Calu3 (cell line): ENCODE measurements at regions not wholly inside any gene's neighbourhood (a gene's known extent, or its start where the extent isn't known, plus 50 kb on each side); places are given as distances from the start of the nearest gene placed in this dataset.

Experiments
- BruUV-seq: library from RNA; stranded (reverse); fragments of 400-500 nt; replicated peaks from 2 replicates; lab custom pipeline; 2021; lab: Mats Ljungman, UMichigan
- CTCF ChIA-PET: fragments of 300-600 bp; sonication (Branson Sonifier 250); formaldehyde crosslinking; loops from one replicate; lab custom pipeline; 2022; ENCODE audit warnings: antibody characterized with exemption; lab: Charles Lee
- DNase-seq: peaks from one replicate; pipeline ENCODE4 v3.0.0; 2022
- H3K27ac Mint-ChIP-seq: one replicate; pipeline ENCODE4 v1.8.0; 2022; ENCODE audit warnings: mixed read lengths; ENCODE audit not compliant: unreplicated experiment
- H3K27me3 Mint-ChIP-seq: one replicate; pipeline ENCODE4 v1.8.0; 2022; ENCODE audit warnings: mixed read lengths; ENCODE audit not compliant: unreplicated experiment
- H3K36me3 Mint-ChIP-seq: one replicate; pipeline ENCODE4 v1.8.0; 2022; ENCODE audit warnings: mild to moderate bottlenecking, moderate library complexity, mixed read lengths; ENCODE audit not compliant: insufficient read depth, unreplicated experiment
- H3K4me1 Mint-ChIP-seq: one replicate; pipeline ENCODE4 v1.8.0; 2022; ENCODE audit warnings: mild to moderate bottlenecking, low read depth, mixed read lengths; ENCODE audit not compliant: unreplicated experiment
- H3K4me3 Mint-ChIP-seq: one replicate; pipeline ENCODE4 v1.8.0; 2022; ENCODE audit warnings: mild to moderate bottlenecking, low read depth, moderate library complexity, mixed read lengths; ENCODE audit not compliant: unreplicated experiment
- H3K9me3 Mint-ChIP-seq: one replicate; pipeline ENCODE4 v1.8.0; 2022; ENCODE audit warnings: low read depth, mixed read lengths; ENCODE audit not compliant: unreplicated experiment
- intact Hi-C: fragments of 100-400 bp; cut with micrococcal nuclease; formaldehyde crosslinking; loops from one replicate; pipeline ENCODE4 v1.10.0; 2022; ENCODE audit not compliant: unreplicated experiment
- TF ChIP-seq, protein P1 (sequence below): fragments of 200-600 bp; IDR thresholded peaks from one replicate; pipeline ENCODE4 v1.8.0; 2022; ENCODE audit warnings: antibody characterized with exemption; ENCODE audit not compliant: unreplicated experiment

DNA sequence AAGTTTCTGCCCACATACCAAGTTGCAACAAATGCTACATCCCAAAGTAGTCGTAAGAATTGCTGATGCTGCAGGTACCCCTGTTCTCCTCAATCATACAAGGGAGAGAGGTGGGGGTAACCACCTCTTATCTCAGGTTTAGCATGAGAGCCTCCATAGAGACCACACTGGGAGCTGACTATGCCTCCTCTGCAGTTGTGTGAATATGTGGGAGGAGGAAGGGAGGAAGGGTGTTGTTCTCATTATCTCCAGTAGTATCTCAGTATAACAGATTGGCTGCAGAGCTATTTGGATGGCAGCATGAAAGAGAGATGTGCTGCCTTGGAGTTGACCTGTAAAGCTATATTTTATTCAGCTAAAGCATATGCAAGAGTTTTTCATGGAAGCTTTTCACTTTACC is 690.7 kb downstream of the KCNJ3 start:
- H3K36me3 Mint-ChIP-seq, result no peaks in the 10 kb centered on the region
- BruUV-seq, result no TSS peak
- no peaks in the 10 kb centered on the region for H3K9me3 Mint-ChIP-seq
- no peaks in the 10 kb centered on the region for H3K27me3 Mint-ChIP-seq
- CTCF ChIA-PET, result no interaction called here
- no peaks in the 10 kb centered on the region for H3K4me1 Mint-ChIP-seq
- intact Hi-C loops, result loop anchor here (10.0 kb wide), 1 partner anchor 116 kb away; no protein-coding TSS in a partner anchor
- TF ChIP-seq, protein P1, sequence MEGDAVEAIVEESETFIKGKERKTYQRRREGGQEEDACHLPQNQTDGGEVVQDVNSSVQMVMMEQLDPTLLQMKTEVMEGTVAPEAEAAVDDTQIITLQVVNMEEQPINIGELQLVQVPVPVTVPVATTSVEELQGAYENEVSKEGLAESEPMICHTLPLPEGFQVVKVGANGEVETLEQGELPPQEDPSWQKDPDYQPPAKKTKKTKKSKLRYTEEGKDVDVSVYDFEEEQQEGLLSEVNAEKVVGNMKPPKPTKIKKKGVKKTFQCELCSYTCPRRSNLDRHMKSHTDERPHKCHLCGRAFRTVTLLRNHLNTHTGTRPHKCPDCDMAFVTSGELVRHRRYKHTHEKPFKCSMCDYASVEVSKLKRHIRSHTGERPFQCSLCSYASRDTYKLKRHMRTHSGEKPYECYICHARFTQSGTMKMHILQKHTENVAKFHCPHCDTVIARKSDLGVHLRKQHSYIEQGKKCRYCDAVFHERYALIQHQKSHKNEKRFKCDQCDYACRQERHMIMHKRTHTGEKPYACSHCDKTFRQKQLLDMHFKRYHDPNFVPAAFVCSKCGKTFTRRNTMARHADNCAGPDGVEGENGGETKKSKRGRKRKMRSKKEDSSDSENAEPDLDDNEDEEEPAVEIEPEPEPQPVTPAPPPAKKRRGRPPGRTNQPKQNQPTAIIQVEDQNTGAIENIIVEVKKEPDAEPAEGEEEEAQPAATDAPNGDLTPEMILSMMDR, result no peak
- DNase-seq, result no peak
- no peak overlapping the region for H3K27ac Mint-ChIP-seq
- no peak overlapping the region for H3K4me3 Mint-ChIP-seq

DNA sequence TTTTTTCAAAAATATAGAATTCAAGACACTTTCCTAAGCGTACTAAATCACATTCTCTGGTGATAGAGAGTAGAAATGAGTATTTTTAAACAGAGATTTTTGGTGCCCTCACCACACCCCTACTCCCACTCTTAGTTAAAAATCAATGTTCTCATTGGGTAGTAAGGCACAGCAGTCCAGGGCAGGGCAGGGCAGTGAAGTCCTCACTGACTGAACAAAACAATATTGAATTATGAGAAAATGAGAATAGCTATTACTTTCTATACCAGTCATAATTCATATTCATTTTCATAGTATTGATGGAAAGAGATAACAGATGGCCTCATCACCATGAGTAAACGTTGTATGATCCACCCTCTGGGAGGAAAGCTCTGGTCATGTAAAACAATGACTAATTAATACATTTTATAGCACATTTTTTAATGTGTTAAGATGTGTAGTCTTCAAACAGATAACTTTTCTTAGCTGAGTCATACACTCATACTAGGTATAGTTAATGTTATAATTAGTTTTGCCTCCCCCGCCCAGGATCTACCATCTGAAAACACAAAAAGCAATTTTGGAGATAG is 686.1 kb downstream of the KCNJ3 start:
- peaks cover 11% of the 10 kb centered on the region for H3K4me1 Mint-ChIP-seq
- H3K9me3 Mint-ChIP-seq, result no peaks in the 10 kb centered on the region
- no peak for DNase-seq
- CTCF ChIA-PET, result no interaction called here
- intact Hi-C loops, result loop anchor here (10.0 kb wide), 1 partner anchor 120 kb away; no protein-coding TSS in a partner anchor
- no peaks in the 10 kb centered on the region for H3K27me3 Mint-ChIP-seq
- TF ChIP-seq, protein P1, result no peak
- H3K36me3 Mint-ChIP-seq, result no peaks in the 10 kb centered on the region
- no TSS peak for BruUV-seq
- no peak overlapping the region for H3K27ac Mint-ChIP-seq
- no peak overlapping the region for H3K4me3 Mint-ChIP-seq

DNA sequence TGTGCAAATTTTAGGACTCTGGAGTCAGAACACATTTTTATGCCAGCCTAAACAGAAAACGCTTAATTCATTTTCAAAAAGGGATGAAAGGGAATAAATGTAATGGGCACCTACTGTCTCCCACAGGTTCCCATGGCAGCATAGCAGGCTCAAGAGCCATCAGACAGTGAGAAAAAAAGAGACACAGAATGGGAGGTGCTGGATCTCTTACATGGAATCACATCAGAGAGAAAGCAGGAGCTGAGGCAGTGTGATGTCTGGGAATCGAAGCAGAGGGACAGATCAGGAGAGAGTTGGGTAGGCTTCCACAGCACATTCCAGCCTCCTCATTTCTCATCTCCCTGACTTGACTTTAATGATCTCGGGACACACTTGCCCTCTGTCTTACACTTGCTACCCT is 684.3 kb downstream of the KCNJ3 start:
- H3K4me3 Mint-ChIP-seq, result no peak overlapping the region
- H3K27me3 Mint-ChIP-seq, result no peaks in the 10 kb centered on the region
- no peaks in the 10 kb centered on the region for H3K9me3 Mint-ChIP-seq
- CTCF ChIA-PET, result no interaction called here
- peaks cover 11% of the 10 kb centered on the region for H3K4me1 Mint-ChIP-seq
- TF ChIP-seq, protein P1, result no peak
- no peaks in the 10 kb centered on the region for H3K36me3 Mint-ChIP-seq
- no TSS peak for BruUV-seq
- no peak overlapping the region for H3K27ac Mint-ChIP-seq
- intact Hi-C loops, result loop anchor here (10.0 kb wide), 1 partner anchor 122 kb away; no protein-coding TSS in a partner anchor
- DNase-seq, result no peak

DNA sequence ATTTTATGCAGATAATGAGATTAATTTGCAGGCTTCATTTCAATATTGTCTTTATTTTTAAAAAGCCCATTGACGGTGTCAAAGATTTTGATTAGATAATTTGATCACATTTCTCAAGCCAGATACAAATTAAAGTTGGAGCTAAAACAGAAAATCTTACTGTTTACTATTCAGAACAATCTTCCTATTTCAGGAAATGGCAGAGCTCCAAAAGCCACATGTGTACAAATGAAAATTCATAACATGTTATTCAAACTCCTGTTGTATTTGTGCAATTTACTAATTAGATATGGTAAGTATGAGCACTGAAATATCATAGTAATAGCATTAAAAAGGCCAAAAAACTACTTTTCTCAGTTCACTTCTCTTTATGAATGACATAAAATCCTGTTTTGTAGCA is 682.9 kb downstream of the KCNJ3 start:
- H3K27me3 Mint-ChIP-seq, result no peaks in the 10 kb centered on the region
- TF ChIP-seq, protein P1, result no peak
- no peaks in the 10 kb centered on the region for H3K9me3 Mint-ChIP-seq
- no TSS peak for BruUV-seq
- CTCF ChIA-PET, result interaction anchor here (0.9 kb wide), 1 partner anchor 9 kb away, joined by 3 read pairs; no protein-coding TSS in a partner anchor
- intact Hi-C loops, result loop anchor here (10.0 kb wide), 1 partner anchor 123 kb away; no protein-coding TSS in a partner anchor
- H3K4me3 Mint-ChIP-seq, result no peak overlapping the region
- H3K36me3 Mint-ChIP-seq, result no peaks in the 10 kb centered on the region
- no peak overlapping the region for H3K27ac Mint-ChIP-seq
- no peak for DNase-seq
- peaks cover 11% of the 10 kb centered on the region for H3K4me1 Mint-ChIP-seq
